KMS-11 (cell line): ENCODE measurements at regions not wholly inside any gene's neighbourhood (a gene's known extent, or its start where the extent isn't known, plus 50 kb on each side); places are given as distances from the start of the nearest gene placed in this dataset.
A peak's percentile ranks its signal among the peaks of the same experiment; 100 is the strongest.

Experiments used
- H2AFZ ChIP-seq: fragments of 200-600 bp; sonication (generic); 2 replicates; pipeline ENCODE4 v1.6.1; 2016; ENCODE audit warnings: antibody characterized with exemption, mixed run types, low read depth
- H3K27ac ChIP-seq: fragments of 200-600 bp; sonication (generic); 2 replicates; pipeline ENCODE4 v1.6.1; 2016; ENCODE audit warnings: mild to moderate bottlenecking, mixed run types
- H3K27me3 ChIP-seq: fragments of 200-600 bp; sonication (generic); 2 replicates; pipeline ENCODE4 v1.6.1; 2017; ENCODE audit warnings: mild to moderate bottlenecking, low read depth, mixed run types, moderate library complexity; ENCODE audit not compliant: insufficient read depth
- H3K36me3 ChIP-seq: fragments of 200-600 bp; sonication (generic); 2 replicates; pipeline ENCODE4 v1.6.1; 2017; ENCODE audit warnings: mild to moderate bottlenecking, mixed run types; ENCODE audit not compliant: insufficient read depth
- H3K4me1 ChIP-seq: fragments of 200-600 bp; sonication (generic); 2 replicates; pipeline ENCODE4 v1.6.1; 2016; ENCODE audit warnings: mild to moderate bottlenecking, low read depth, mixed run types; ENCODE audit not compliant: poor library complexity, severe bottlenecking
- H3K4me2 ChIP-seq: fragments of 200-600 bp; sonication (generic); 2 replicates; pipeline ENCODE4 v1.7.0; 2016; ENCODE audit warnings: mild to moderate bottlenecking, mixed run types
- H3K4me3 ChIP-seq: fragments of 200-600 bp; sonication (generic); IDR thresholded peaks from 2 replicates; pipeline ENCODE4 v1.6.1; 2017; ENCODE audit warnings: low read depth, low read length, mixed read lengths; ENCODE audit not compliant: insufficient read depth
- H3K79me2 ChIP-seq: fragments of 200-600 bp; sonication (generic); 2 replicates; pipeline ENCODE4 v1.6.1; 2016; ENCODE audit warnings: low read depth, mixed run types; ENCODE audit not compliant: insufficient read depth
- H3K9ac ChIP-seq: fragments of 200-600 bp; sonication (generic); 2 replicates; pipeline ENCODE4 v1.6.1; 2016; ENCODE audit warnings: mild to moderate bottlenecking, mixed run types
- H4K20me1 ChIP-seq: fragments of 200-600 bp; sonication (generic); 2 replicates; pipeline ENCODE4 v1.6.1; 2016; ENCODE audit warnings: mild to moderate bottlenecking, mixed run types; ENCODE audit not compliant: insufficient read depth
- TF ChIP-seq, protein P1 (sequence below): fragments of 200-600 bp; sonication (generic); conservative IDR thresholded peaks from 2 replicates; pipeline ENCODE4 v1.6.1; 2017; ENCODE audit warnings: low read depth, mild to moderate bottlenecking, antibody characterized with exemption, low read length, moderate library complexity, mixed read lengths

- Histone ChIP-seq H3K36me3 (no peaks in the 10 kb centered on the region), H3K79me2 (no peaks in the 10 kb centered on the region), H3K27ac (peak overlapping the region; percentile 40), H3K4me3 (peak overlapping the region; percentile 85), H3K4me1 (peaks cover 19% of the 10 kb centered on the region), H3K27me3 (no peaks in the 10 kb centered on the region), H4K20me1 (no peaks in the 10 kb centered on the region), H2AFZ (peak overlapping the region; percentile 64), H3K4me2 (peak overlapping the region; percentile 90), H3K9ac (peak overlapping the region; percentile 26; the same call in 1 of the 2 replicates)
- TF ChIP-seq, protein P1, sequence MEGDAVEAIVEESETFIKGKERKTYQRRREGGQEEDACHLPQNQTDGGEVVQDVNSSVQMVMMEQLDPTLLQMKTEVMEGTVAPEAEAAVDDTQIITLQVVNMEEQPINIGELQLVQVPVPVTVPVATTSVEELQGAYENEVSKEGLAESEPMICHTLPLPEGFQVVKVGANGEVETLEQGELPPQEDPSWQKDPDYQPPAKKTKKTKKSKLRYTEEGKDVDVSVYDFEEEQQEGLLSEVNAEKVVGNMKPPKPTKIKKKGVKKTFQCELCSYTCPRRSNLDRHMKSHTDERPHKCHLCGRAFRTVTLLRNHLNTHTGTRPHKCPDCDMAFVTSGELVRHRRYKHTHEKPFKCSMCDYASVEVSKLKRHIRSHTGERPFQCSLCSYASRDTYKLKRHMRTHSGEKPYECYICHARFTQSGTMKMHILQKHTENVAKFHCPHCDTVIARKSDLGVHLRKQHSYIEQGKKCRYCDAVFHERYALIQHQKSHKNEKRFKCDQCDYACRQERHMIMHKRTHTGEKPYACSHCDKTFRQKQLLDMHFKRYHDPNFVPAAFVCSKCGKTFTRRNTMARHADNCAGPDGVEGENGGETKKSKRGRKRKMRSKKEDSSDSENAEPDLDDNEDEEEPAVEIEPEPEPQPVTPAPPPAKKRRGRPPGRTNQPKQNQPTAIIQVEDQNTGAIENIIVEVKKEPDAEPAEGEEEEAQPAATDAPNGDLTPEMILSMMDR, result no peak
Observed at GRCh38 chr1:233544304-233544703, 69.6 kb upstream of the KCNK1 start.

DNA sequence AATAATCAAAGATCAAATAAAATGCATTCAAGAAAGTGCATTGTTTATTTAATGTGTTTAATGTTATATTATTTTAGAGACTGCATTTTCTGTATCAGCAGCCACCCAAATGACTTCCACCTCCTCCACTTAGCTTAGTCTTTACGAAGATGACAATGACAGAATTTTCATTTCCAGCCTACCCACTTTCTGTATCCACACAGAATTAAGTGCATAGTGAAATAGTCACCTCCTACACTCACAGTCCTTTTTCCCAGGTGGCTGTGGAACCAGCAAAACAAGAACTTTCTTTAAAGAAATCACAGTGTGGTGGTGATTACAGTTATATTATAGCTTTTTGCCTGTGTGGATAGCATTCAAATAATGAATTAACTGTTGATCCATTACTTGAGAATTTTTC, 66.2 kb upstream of the KCNK1 start:
- no peak overlapping the region for H3K4me3 ChIP-seq
- no peak overlapping the region for H3K4me2 ChIP-seq
- H4K20me1 ChIP-seq, result no peaks in the 10 kb centered on the region
- TF ChIP-seq, protein P1, result no peak
- H3K79me2 ChIP-seq, result no peaks in the 10 kb centered on the region
- no peaks in the 10 kb centered on the region for H3K27me3 ChIP-seq
- H2AFZ ChIP-seq, result no peak overlapping the region
- no peak overlapping the region for H3K27ac ChIP-seq
- no peaks in the 10 kb centered on the region for H3K36me3 ChIP-seq
- H3K9ac ChIP-seq, result no peak overlapping the region
- peaks cover 19% of the 10 kb centered on the region for H3K4me1 ChIP-seq

DNA sequence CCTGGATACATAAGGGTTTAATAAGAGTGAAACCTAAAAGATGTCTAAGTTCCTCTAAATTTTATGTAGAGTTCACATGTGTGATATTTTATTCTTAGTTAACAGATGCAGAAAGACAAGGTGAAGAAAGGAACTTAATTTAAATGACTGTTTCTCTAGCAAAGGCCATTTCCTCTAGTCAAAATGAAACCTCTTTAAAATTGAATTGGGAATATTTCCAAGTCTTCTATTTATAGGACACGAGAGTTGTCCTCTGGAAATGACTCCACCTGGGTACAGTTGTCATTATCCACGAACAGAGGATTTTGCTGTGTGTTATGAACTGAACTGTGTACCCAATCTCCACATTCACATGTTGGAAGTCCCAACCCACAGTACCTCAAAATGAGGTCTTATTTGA, 64.5 kb upstream of the KCNK1 start:
- Histone ChIP-seq H3K9ac (no peak overlapping the region), H2AFZ (no peak overlapping the region), H3K4me1 (peaks cover 11% of the 10 kb centered on the region), H3K27ac (no peak overlapping the region), H3K36me3 (no peaks in the 10 kb centered on the region), H3K27me3 (no peaks in the 10 kb centered on the region), H3K79me2 (no peaks in the 10 kb centered on the region), H4K20me1 (no peaks in the 10 kb centered on the region), H3K4me2 (no peak overlapping the region), H3K4me3 (no peak overlapping the region)
- TF ChIP-seq, protein P1, result no peak

DNA sequence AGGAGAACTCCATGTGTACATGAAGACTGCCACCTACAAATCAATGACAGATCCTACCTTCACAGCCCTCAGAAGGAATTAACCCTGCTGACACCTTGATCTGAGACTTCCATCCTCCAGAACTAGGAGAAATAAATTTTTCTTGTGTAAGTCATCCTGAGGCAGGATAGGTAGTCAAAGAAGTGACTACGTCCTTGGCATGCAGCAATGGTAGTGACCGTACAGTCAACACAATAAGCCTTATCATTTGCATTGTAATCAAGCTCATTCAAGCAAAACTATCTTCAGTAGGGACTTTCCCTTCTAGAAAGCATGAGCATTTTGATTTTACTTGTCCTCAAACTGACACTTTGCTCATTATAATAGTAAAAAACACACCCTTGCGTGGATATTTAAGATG, 64.0 kb upstream of the KCNK1 start:
- Histone ChIP-seq H3K9ac (no peak overlapping the region), H3K27me3 (no peaks in the 10 kb centered on the region), H3K27ac (no peak overlapping the region), H3K4me3 (no peak overlapping the region), H3K4me1 (peaks cover 6% of the 10 kb centered on the region), H3K4me2 (no peak overlapping the region), H2AFZ (no peak overlapping the region), H3K36me3 (no peaks in the 10 kb centered on the region), H3K79me2 (no peaks in the 10 kb centered on the region), H4K20me1 (no peaks in the 10 kb centered on the region)
- TF ChIP-seq, protein P1, result no peak
